ENCODE measurements at regions not wholly inside any gene's neighbourhood (a gene's known extent, or its start where the extent isn't known, plus 50 kb on each side); places are given as distances from the start of the nearest gene placed in this dataset.

DNA sequence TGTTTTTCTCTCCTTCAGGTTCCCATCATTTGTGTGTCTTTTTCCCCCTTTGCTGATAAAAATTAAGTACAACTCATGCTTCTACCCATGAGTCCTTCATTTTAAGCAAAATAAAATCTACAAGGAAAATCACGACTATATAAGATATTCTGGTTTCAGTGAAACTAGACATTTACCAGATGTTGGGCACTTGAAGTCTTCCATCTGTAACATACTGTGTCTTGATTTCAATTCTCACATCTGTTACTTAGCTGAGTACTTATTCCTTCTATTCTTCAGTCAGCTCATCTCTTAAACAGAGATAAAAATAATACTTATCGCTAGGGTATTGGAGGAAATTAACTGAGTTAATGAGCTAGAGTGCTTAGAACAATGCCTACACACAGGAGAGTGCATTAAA is 893.0 kb upstream of the SOX9 start:
- no peaks in the 10 kb centered on the region for H3K4me1 ChIP-seq (ENCODE audit: insufficient read depth, low read length, poor library complexity, severe bottlenecking)

DNA sequence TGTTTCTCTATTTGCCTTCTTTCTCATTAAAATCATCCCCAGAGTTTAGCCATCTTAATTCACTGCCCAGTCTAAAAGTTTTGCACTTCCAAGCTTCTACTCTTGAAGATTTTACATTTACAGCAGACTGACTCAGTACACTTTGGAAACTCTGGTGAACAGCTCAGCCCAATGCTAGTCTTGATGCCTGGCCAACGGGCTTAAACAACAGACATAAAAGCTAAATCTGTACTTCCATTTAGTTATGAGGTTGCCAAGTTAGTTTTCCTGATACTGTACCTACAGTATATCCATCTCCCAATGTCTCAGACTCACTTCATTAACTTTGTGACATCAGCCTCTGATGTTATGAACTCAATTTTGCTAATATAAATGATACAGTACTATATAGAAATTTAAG is 891.8 kb upstream of the SOX9 start:
- TF ChIP-seq EZH2phosphoT487 (IDR thresholded peaks at IDR 0.05; ENCODE audit: borderline replicate concordance) = no peak
- TF ChIP-seq, protein P1, sequence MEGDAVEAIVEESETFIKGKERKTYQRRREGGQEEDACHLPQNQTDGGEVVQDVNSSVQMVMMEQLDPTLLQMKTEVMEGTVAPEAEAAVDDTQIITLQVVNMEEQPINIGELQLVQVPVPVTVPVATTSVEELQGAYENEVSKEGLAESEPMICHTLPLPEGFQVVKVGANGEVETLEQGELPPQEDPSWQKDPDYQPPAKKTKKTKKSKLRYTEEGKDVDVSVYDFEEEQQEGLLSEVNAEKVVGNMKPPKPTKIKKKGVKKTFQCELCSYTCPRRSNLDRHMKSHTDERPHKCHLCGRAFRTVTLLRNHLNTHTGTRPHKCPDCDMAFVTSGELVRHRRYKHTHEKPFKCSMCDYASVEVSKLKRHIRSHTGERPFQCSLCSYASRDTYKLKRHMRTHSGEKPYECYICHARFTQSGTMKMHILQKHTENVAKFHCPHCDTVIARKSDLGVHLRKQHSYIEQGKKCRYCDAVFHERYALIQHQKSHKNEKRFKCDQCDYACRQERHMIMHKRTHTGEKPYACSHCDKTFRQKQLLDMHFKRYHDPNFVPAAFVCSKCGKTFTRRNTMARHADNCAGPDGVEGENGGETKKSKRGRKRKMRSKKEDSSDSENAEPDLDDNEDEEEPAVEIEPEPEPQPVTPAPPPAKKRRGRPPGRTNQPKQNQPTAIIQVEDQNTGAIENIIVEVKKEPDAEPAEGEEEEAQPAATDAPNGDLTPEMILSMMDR (conservative IDR thresholded peaks at IDR 0.05; ENCODE audit: low read length) = no peak
- H3K79me2 ChIP-seq (ENCODE audit: insufficient read depth, low read length) = no peaks in the 10 kb centered on the region
- no peaks in the 10 kb centered on the region for H3K9me2 ChIP-seq (replicated peaks; ENCODE audit: low read depth, low read length)
- H3K9ac ChIP-seq (ENCODE audit: low read depth, low read length, poor library complexity, severe bottlenecking) = no peak overlapping the region
- no peaks in the 10 kb centered on the region for H3K27me3 ChIP-seq (ENCODE audit: insufficient read depth, low read length, poor library complexity, severe bottlenecking)
- H3K4me1 ChIP-seq (ENCODE audit: insufficient read depth, low read length, poor library complexity, severe bottlenecking) = no peaks in the 10 kb centered on the region
- no peaks in the 10 kb centered on the region for H3F3A ChIP-seq (ENCODE audit: low read depth)
- H2AFZ ChIP-seq (ENCODE audit: low read length) = no peak overlapping the region
- H3K4me2 ChIP-seq (ENCODE audit: low read depth, low read length, poor library complexity, severe bottlenecking) = no peak overlapping the region
- no peaks in the 10 kb centered on the region for H3K36me3 ChIP-seq (ENCODE audit: insufficient read depth, low read length)
- no peaks in the 10 kb centered on the region for H4K20me1 ChIP-seq (ENCODE audit: insufficient read depth, low read length, poor library complexity, severe bottlenecking)
- no peak overlapping the region for H3K4me3 ChIP-seq (ENCODE audit: low read length, poor library complexity, severe bottlenecking)
- H3K9me3 ChIP-seq (ENCODE audit: insufficient read depth, low read depth, low read length) = no peaks in the 10 kb centered on the region; the same call in 1 of the 2 replicates

More for the DNA sequence above, 893.0 kb upstream of the SOX9 start:
- H3K79me2 ChIP-seq (ENCODE audit: insufficient read depth, low read length) = no peaks in the 10 kb centered on the region
- no peaks in the 10 kb centered on the region; the same call in 1 of the 2 replicates for H3K9me3 ChIP-seq (ENCODE audit: insufficient read depth, low read depth, low read length)
- no peaks in the 10 kb centered on the region for H4K20me1 ChIP-seq (ENCODE audit: insufficient read depth, low read length, poor library complexity, severe bottlenecking)
- no peak overlapping the region for H3K9ac ChIP-seq (ENCODE audit: low read depth, low read length, poor library complexity, severe bottlenecking)
- no peak overlapping the region for H2AFZ ChIP-seq (ENCODE audit: low read length)
- H3K36me3 ChIP-seq (ENCODE audit: insufficient read depth, low read length) = no peaks in the 10 kb centered on the region
- no peak overlapping the region for H3K4me2 ChIP-seq (ENCODE audit: low read depth, low read length, poor library complexity, severe bottlenecking)
- H3K9me2 ChIP-seq (replicated peaks; ENCODE audit: low read depth, low read length) = no peaks in the 10 kb centered on the region
- no peak overlapping the region for H3K4me3 ChIP-seq (ENCODE audit: low read length, poor library complexity, severe bottlenecking)
- H3K27me3 ChIP-seq (ENCODE audit: insufficient read depth, low read length, poor library complexity, severe bottlenecking) = no peaks in the 10 kb centered on the region
- TF ChIP-seq EZH2phosphoT487 (IDR thresholded peaks at IDR 0.05; ENCODE audit: borderline replicate concordance) = no peak
- TF ChIP-seq, protein P1 (conservative IDR thresholded peaks at IDR 0.05; ENCODE audit: low read length) = no peak
- no peaks in the 10 kb centered on the region for H3F3A ChIP-seq (ENCODE audit: low read depth)

DNA sequence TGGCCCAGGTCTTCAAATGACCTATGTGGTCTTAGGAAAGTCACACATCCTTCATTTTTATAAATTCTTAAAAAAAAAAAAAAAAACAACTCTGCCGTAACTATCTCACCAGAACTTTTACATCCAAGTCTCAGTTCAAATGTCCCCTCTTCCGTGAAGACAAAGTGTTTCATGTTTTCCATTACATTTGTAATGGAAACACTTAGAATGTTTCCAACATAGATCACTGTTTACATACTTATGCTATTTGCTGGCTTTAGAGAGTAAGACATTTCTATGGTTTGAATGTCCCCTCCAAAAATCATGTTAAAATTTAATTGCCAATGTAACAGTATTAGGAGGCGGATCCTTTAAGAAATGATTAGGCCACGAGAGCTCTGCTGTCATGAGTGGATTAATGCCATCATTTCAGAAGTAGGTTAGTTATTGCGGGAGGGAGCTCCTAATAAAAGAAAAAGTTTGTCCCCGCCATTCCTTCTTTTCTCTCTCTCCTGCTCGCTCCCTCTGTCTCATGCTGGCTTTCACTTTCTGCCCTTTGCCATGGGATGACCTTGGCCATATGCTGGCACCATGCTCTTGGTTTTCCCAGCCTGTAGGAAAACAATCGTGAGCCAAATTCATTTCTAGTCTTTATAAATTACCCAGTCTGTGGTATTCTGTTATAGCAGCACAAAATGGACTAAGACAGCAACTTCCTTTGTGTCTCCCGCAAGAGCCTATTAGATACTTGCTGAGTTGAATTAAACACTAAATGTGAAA is 887.8 kb upstream of the SOX9 start:
- Histone ChIP-seq H3K4me3 (ENCODE audit: low read length, poor library complexity, severe bottlenecking) (no peak overlapping the region), H3K9me3 (ENCODE audit: insufficient read depth, low read depth, low read length) (no peaks in the 10 kb centered on the region; the same call in 1 of the 2 replicates), H3K36me3 (ENCODE audit: insufficient read depth, low read length) (no peaks in the 10 kb centered on the region), H3K9me2 (replicated peaks; ENCODE audit: low read depth, low read length) (no peaks in the 10 kb centered on the region), H3K79me2 (ENCODE audit: insufficient read depth, low read length) (no peaks in the 10 kb centered on the region), H3K4me2 (ENCODE audit: low read depth, low read length, poor library complexity, severe bottlenecking) (no peak overlapping the region), H3K9ac (ENCODE audit: low read depth, low read length, poor library complexity, severe bottlenecking) (no peak overlapping the region), H3K4me1 (ENCODE audit: insufficient read depth, low read length, poor library complexity, severe bottlenecking) (no peaks in the 10 kb centered on the region), H4K20me1 (ENCODE audit: insufficient read depth, low read length, poor library complexity, severe bottlenecking) (no peaks in the 10 kb centered on the region), H2AFZ (ENCODE audit: low read length) (no peak overlapping the region), H3F3A (ENCODE audit: low read depth) (no peaks in the 10 kb centered on the region), H3K27me3 (ENCODE audit: insufficient read depth, low read length, poor library complexity, severe bottlenecking) (no peaks in the 10 kb centered on the region)
- no peak for TF ChIP-seq EZH2phosphoT487 (IDR thresholded peaks at IDR 0.05; ENCODE audit: borderline replicate concordance)
- TF ChIP-seq, protein P1 (conservative IDR thresholded peaks at IDR 0.05; ENCODE audit: low read length) = no peak

Data from Loucy (cell line).